Ishikawa (cell line): ENCODE measurements at regions not wholly inside any gene's neighbourhood (a gene's known extent, or its start where the extent isn't known, plus 50 kb on each side); places are given as distances from the start of the nearest gene placed in this dataset.

ENCODE experiments used
- MAX ChIP-seq: IDR thresholded peaks from 2 replicates; pipeline ENCODE4 v1.6.1; 2012
- NFIC ChIP-seq: IDR thresholded peaks from 2 replicates; pipeline ENCODE4 v1.6.1; 2012
- REST ChIP-seq: IDR thresholded peaks from 2 replicates; pipeline ENCODE4 v1.6.1; 2012; ENCODE audit warnings: low read depth, mild to moderate bottlenecking

- TF ChIP-seq MAX (no peak), NFIC (no peak), REST (no peak)
Observed at GRCh38 chr6:15090145-15090579, 155.7 kb upstream of the JARID2 start.
